ENCODE measurements at regions not wholly inside any gene's neighbourhood (a gene's known extent, or its start where the extent isn't known, plus 50 kb on each side); places are given as distances from the start of the nearest gene placed in this dataset.

DNA sequence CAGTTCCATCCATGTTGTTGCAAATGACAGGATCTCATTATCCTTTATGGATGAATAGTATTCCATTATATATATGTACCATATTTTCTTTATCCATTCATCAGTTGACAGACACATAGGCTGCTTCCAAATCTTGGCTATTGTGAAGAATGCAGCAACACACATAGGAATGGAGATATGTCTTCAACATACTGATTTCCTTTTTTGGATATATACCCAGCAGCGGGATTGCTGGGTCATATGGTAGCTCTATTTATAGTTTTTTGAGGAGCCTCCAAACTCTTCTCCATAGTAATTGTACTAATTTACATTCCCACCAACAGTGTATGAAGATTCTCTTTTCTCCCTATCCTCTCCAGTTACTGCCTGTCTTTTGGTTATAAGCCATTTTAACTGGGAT, 383.9 kb upstream of the CHORDC1 start:
- no peaks in the 10 kb centered on the region for H3K4me1 ChIP-seq (ENCODE audit: control insufficient read depth, extremely low read depth, insufficient read depth, low read length)
- no peak overlapping the region for H3K27ac ChIP-seq (ENCODE audit: insufficient read depth, low read depth, low read length)
- H3K27me3 ChIP-seq (ENCODE audit: control insufficient read depth in 2 of 2, insufficient read depth in 2 of 2, low read length in 2 of 2), result no peaks in the 10 kb centered on the region
- DNase-seq (ENCODE audit: low read depth, low spot score) (no peak), FAIRE-seq (no peak)
- H3K9me1 ChIP-seq (replicated peaks; ENCODE audit: control insufficient read depth, extremely low read depth, insufficient read depth, low read length), result no peaks in the 10 kb centered on the region
- no peak overlapping the region for H3K4me3 ChIP-seq (replicated peaks in 1 of 3; ENCODE audit: insufficient read depth in 1 of 3, low read depth in 1 of 3, low read length in 3 of 3)
- dilution Hi-C loops (cut with MboI; ENCODE audit: extremely low pct_ligation_motif_present, low sequenced_read_pairs) (no loop called here), intact Hi-C loops (cut with micrococcal nuclease) (no loop called here)
- no peaks in the 10 kb centered on the region for H3K79me2 ChIP-seq (ENCODE audit: control insufficient read depth, insufficient read depth, low read length)
- H3K9me3 ChIP-seq (replicated peaks; ENCODE audit: control insufficient read depth, insufficient read depth, low read length), result no peaks in the 10 kb centered on the region
- no peaks in the 10 kb centered on the region for H3K36me3 ChIP-seq (ENCODE audit: control insufficient read depth in 2 of 2, extremely low read depth in 1 of 2, insufficient read depth in 2 of 2, low read length in 2 of 2)
- POLR2A ChIA-PET, result no interaction called here
- no peak overlapping the region for H3K9ac ChIP-seq (replicated peaks; ENCODE audit: extremely low read depth, insufficient read depth, low read length)
- no TSS peak for BruUV-seq (replicated peaks)
- CTCF ChIA-PET, result no interaction called here
- H4K20me1 ChIP-seq (replicated peaks; ENCODE audit: control insufficient read depth, extremely low read depth, insufficient read depth, low read length), result no peaks in the 10 kb centered on the region
- no peak overlapping the region for H3K4me2 ChIP-seq (ENCODE audit: insufficient read depth, low read length)
- no peak overlapping the region for H2AFZ ChIP-seq (ENCODE audit: low read depth, low read length)
- TF ChIP-seq, protein P1, sequence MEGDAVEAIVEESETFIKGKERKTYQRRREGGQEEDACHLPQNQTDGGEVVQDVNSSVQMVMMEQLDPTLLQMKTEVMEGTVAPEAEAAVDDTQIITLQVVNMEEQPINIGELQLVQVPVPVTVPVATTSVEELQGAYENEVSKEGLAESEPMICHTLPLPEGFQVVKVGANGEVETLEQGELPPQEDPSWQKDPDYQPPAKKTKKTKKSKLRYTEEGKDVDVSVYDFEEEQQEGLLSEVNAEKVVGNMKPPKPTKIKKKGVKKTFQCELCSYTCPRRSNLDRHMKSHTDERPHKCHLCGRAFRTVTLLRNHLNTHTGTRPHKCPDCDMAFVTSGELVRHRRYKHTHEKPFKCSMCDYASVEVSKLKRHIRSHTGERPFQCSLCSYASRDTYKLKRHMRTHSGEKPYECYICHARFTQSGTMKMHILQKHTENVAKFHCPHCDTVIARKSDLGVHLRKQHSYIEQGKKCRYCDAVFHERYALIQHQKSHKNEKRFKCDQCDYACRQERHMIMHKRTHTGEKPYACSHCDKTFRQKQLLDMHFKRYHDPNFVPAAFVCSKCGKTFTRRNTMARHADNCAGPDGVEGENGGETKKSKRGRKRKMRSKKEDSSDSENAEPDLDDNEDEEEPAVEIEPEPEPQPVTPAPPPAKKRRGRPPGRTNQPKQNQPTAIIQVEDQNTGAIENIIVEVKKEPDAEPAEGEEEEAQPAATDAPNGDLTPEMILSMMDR (IDR thresholded peaks at IDR 0.05; ENCODE audit: extremely low read depth in 1 of 2, insufficient read depth in 1 of 2, low read depth in 1 of 2, low read length in 2 of 2), result no peak
- TF ChIP-seq MYC (IDR thresholded peaks at IDR 0.05; ENCODE audit: low read depth, low read length), result no peak
- no peak for TF ChIP-seq GATA2 (IDR thresholded peaks at IDR 0.05; ENCODE audit: insufficient read depth, insufficient read length, low read depth, low read length)
- no peak for TF ChIP-seq JUN (IDR thresholded peaks at IDR 0.05; ENCODE audit: borderline replicate concordance, insufficient read depth, insufficient read length, low read depth)
- TF ChIP-seq, protein P2, sequence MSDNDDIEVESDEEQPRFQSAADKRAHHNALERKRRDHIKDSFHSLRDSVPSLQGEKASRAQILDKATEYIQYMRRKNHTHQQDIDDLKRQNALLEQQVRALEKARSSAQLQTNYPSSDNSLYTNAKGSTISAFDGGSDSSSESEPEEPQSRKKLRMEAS (IDR thresholded peaks at IDR 0.05; ENCODE audit: insufficient read depth, insufficient read length), result no peak
- TF ChIP-seq POLR2A (IDR thresholded peaks at IDR 0.05; ENCODE audit: low read depth, low read length), result no peak
- TF ChIP-seq EZH2 (IDR thresholded peaks at IDR 0.05; ENCODE audit: borderline replicate concordance, low read depth, low read length, severe bottlenecking), result no peak
- no peak for TF ChIP-seq FOS (IDR thresholded peaks at IDR 0.05; ENCODE audit: borderline replicate concordance, insufficient read depth, low read length)
- no peak for TF ChIP-seq POLR2AphosphoS5 (IDR thresholded peaks at IDR 0.05; ENCODE audit: insufficient read depth, low read depth, low read length)

All from endothelial cell of umbilical vein (primary cell).